Activated naive CD4-positive, alpha-beta T cell treated with anti-CD3 and anti-CD28 coated beads, Interleukin-2, amount 50 U/mL, for 72 hours (primary cell): ENCODE measurements at regions not wholly inside any gene's neighbourhood (a gene's known extent, or its start where the extent isn't known, plus 50 kb on each side); places are given as distances from the start of the nearest gene placed in this dataset.
A peak's percentile ranks its signal among the peaks of the same experiment; 100 is the strongest.

Source experiments
- ATAC-seq, 2 donors: fragments of 150-1000 bp; cut with Tn5 transposase; 2 replicates each; pipeline ENCODE4 v1.10.0; 2021; ENCODE audit warnings: mild to moderate bottlenecking in 2 of 2, moderate library complexity in 2 of 2
- DNase-seq, 2 donors: peaks; one replicate each; pipeline ENCODE4 v3.0.0; 2021 to 2022; ENCODE audit warnings: low spot score in 2 of 2
- H3K27ac Mint-ChIP-seq, 2 donors: one replicate each; pipeline ENCODE4 v1.8.0; 2022; ENCODE audit warnings: mild to moderate bottlenecking in 2 of 2, mixed read lengths in 2 of 2
- H3K36me3 Mint-ChIP-seq, 2 donors: one replicate each; pipeline ENCODE4 v1.8.0; 2022; ENCODE audit warnings: mixed read lengths in 2 of 2
- H3K9me3 Mint-ChIP-seq, 2 donors: one replicate each; pipeline ENCODE4 v1.8.0; 2022; ENCODE audit warnings: mixed read lengths in 2 of 2

GRCh38 chr12:92089559-92089958 lies 56.1 kb downstream of the BTG1 start:
- DNase-seq (no peak), ATAC-seq (no peak)
- Mint-ChIP-seq H3K36me3 (peaks cover 6 to 8% of the 10 kb centered on the region in 2 donors), H3K27ac (no peak overlapping the region), H3K9me3 (no peaks in the 10 kb centered on the region)

- DNase-seq = no peak
- ATAC-seq = no peak
- Mint-ChIP-seq H3K36me3 (peaks cover 6 to 8% of the 10 kb centered on the region in 2 donors), H3K9me3 (no peaks in the 10 kb centered on the region), H3K27ac (no peak overlapping the region)
Observed at GRCh38 chr12:92088805-92089204, 56.8 kb downstream of the BTG1 start.

GRCh38 chr12:92085736-92086040 lies 60.0 kb downstream of the BTG1 start:
- no peaks in the 10 kb centered on the region for H3K9me3 Mint-ChIP-seq
- no peak overlapping the region for H3K27ac Mint-ChIP-seq
- ATAC-seq (no peak), DNase-seq (no peak)
- peaks cover 6 to 8% of the 10 kb centered on the region in 2 donors for H3K36me3 Mint-ChIP-seq

- H3K36me3 Mint-ChIP-seq = peaks cover 6 to 8% of the 10 kb centered on the region in 2 donors
- no peak for DNase-seq
- H3K9me3 Mint-ChIP-seq = no peaks in the 10 kb centered on the region
- peak; percentile 49 to 85 for ATAC-seq
- H3K27ac Mint-ChIP-seq = no peak overlapping the region
Observed at GRCh38 chr12:92085040-92085735, 60.5 kb downstream of the BTG1 start.

- Mint-ChIP-seq H3K27ac (peak overlapping the region in 1 of 2 donors; percentile 78), H3K36me3 (peaks cover 8 to 20% of the 10 kb centered on the region in 2 donors), H3K9me3 (peaks cover 0 to 3% of the 10 kb centered on the region in 2 donors)
- no peak for ATAC-seq
- DNase-seq = no peak
Observed at GRCh38 chr12:92080911-92081285, 64.7 kb downstream of the BTG1 start.

- ATAC-seq (no peak), DNase-seq (no peak)
- Mint-ChIP-seq H3K36me3 (peaks cover 0 to 14% of the 10 kb centered on the region in 2 donors), H3K27ac (peak overlapping the region in 1 of 2 donors; percentile 74), H3K9me3 (peaks cover 0 to 3% of the 10 kb centered on the region in 2 donors)
Observed at GRCh38 chr12:92079054-92079385, 66.6 kb downstream of the BTG1 start.

GRCh38 chr12:92078167-92079053 lies 67.2 kb downstream of the BTG1 start:
- Mint-ChIP-seq H3K9me3 (peaks cover 0 to 3% of the 10 kb centered on the region in 2 donors), H3K27ac (peak overlapping the region; percentile 69 to 74), H3K36me3 (peaks cover 0 to 14% of the 10 kb centered on the region in 2 donors)
- ATAC-seq = peak; percentile 73 to 89
- DNase-seq = peak in 1 of 2 donors; percentile 18

- ATAC-seq (peak; percentile 1 to 2), DNase-seq (no peak)
- Mint-ChIP-seq H3K9me3 (peaks cover 0 to 3% of the 10 kb centered on the region in 2 donors), H3K36me3 (peaks cover 0 to 14% of the 10 kb centered on the region in 2 donors), H3K27ac (peak overlapping the region; percentile 69 to 74)
Observed at GRCh38 chr12:92077530-92077929, 68.1 kb downstream of the BTG1 start.

- H3K9me3 Mint-ChIP-seq = peaks cover 0 to 3% of the 10 kb centered on the region in 2 donors
- ATAC-seq = no peak
- no peak for DNase-seq
- H3K36me3 Mint-ChIP-seq = peaks cover 0 to 14% of the 10 kb centered on the region in 2 donors
- peak overlapping the region in 1 of 2 donors; percentile 19 for H3K27ac Mint-ChIP-seq
Observed at GRCh38 chr12:92076101-92076500, 69.5 kb downstream of the BTG1 start.

- peaks cover 0 to 15% of the 10 kb centered on the region in 2 donors for H3K36me3 Mint-ChIP-seq
- peaks cover 0 to 3% of the 10 kb centered on the region in 2 donors for H3K9me3 Mint-ChIP-seq
- no peak for DNase-seq
- ATAC-seq = no peak
- no peak overlapping the region for H3K27ac Mint-ChIP-seq
Observed at GRCh38 chr12:92075425-92075914, 70.2 kb downstream of the BTG1 start.

- no peak for ATAC-seq
- DNase-seq = no peak
- peaks cover 0 to 21% of the 10 kb centered on the region in 2 donors for H3K36me3 Mint-ChIP-seq
- H3K27ac Mint-ChIP-seq = no peak overlapping the region
- H3K9me3 Mint-ChIP-seq = peaks cover 0 to 3% of the 10 kb centered on the region in 2 donors
Observed at GRCh38 chr12:92074889-92075288, 70.8 kb downstream of the BTG1 start.

- Mint-ChIP-seq H3K27ac (no peak overlapping the region), H3K36me3 (peaks cover 0 to 21% of the 10 kb centered on the region in 2 donors), H3K9me3 (peaks cover 0 to 3% of the 10 kb centered on the region in 2 donors)
- DNase-seq = no peak
- peak in 1 of 2 donors; percentile 70 for ATAC-seq
Observed at GRCh38 chr12:92073094-92073493, 72.6 kb downstream of the BTG1 start.

- Mint-ChIP-seq H3K36me3 (peaks cover 0 to 19% of the 10 kb centered on the region in 2 donors), H3K9me3 (no peaks in the 10 kb centered on the region), H3K27ac (no peak overlapping the region)
- DNase-seq (no peak), ATAC-seq (no peak)
Observed at GRCh38 chr12:92072112-92072511, 73.5 kb downstream of the BTG1 start.

GRCh38 chr12:92070864-92071445 lies 74.7 kb downstream of the BTG1 start:
- Mint-ChIP-seq H3K36me3 (peaks cover 0 to 8% of the 10 kb centered on the region in 2 donors), H3K27ac (no peak overlapping the region), H3K9me3 (no peaks in the 10 kb centered on the region)
- ATAC-seq (no peak), DNase-seq (no peak)

GRCh38 chr12:92070054-92070863 lies 75.4 kb downstream of the BTG1 start:
- Mint-ChIP-seq H3K9me3 (no peaks in the 10 kb centered on the region), H3K27ac (no peak overlapping the region), H3K36me3 (peaks cover 0 to 8% of the 10 kb centered on the region in 2 donors)
- ATAC-seq (no peak), DNase-seq (no peak)

- Mint-ChIP-seq H3K27ac (no peak overlapping the region), H3K36me3 (peaks cover 0 to 8% of the 10 kb centered on the region in 2 donors), H3K9me3 (no peaks in the 10 kb centered on the region)
- DNase-seq = no peak
- ATAC-seq = no peak
Observed at GRCh38 chr12:92068459-92068858, 77.2 kb downstream of the BTG1 start.
